Stimulated activated CD4-positive, alpha-beta T cell treated with anti-CD3 and anti-CD28 coated beads, Interleukin-1b, Interleukin-23, amount 100 ng/mL, for 24 hours (primary cell): ENCODE measurements at regions not wholly inside any gene's neighbourhood (a gene's known extent, or its start where the extent isn't known, plus 50 kb on each side); places are given as distances from the start of the nearest gene placed in this dataset.
"Not testable (repeated sequence)": the region's sequence is repeated elsewhere in the genome, so short reads cannot be mapped to it uniquely, and the experiment has no call there.

Source experiments
- DNase-seq, 4 experiments: peaks; one replicate each; pipeline ENCODE4 v3.0.0-alpha.2; 2020; ENCODE audit warnings: low read depth in 4 of 4, low spot score in 1 of 4

DNA sequence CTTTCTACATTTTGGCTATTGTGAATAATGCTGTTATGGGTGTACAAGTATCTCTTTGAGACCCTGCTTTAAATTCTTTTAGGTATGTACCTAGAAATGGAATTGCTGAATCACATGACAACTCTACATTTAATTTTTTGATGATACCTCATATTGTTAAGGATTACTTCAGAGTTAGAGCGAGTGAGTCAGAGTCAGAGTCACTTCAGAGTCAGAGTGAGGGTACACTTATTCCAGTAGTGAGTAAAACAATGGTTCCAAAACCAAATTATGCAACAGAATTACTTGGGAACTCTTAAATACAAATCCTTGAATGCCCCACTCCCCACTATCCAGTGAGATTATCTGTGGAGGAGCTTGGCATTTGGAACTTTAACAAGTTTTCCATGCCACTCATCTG, 50.3 kb upstream of the SNRK start:
- no peak for DNase-seq

DNA sequence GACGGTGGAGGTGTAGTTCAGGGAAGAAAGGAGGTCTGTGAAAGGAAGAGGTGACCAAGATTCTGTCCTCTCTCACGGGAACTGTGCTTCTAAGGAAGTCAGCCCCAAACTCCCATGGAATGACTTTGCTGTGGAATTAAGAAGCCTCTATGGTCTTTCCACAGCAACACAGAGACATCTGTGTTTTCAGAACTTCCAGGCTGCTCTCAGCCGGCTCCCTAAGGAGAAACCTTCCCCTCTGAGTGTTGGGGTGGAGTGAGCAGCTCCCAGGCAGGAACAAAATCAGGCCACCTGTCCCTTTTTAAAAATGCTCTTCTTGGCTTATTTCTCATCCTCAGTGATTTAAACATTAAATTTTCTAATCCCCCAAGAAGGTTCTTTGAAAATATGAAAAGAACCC, 53.3 kb upstream of the SNRK start:
- no peak for DNase-seq

DNA sequence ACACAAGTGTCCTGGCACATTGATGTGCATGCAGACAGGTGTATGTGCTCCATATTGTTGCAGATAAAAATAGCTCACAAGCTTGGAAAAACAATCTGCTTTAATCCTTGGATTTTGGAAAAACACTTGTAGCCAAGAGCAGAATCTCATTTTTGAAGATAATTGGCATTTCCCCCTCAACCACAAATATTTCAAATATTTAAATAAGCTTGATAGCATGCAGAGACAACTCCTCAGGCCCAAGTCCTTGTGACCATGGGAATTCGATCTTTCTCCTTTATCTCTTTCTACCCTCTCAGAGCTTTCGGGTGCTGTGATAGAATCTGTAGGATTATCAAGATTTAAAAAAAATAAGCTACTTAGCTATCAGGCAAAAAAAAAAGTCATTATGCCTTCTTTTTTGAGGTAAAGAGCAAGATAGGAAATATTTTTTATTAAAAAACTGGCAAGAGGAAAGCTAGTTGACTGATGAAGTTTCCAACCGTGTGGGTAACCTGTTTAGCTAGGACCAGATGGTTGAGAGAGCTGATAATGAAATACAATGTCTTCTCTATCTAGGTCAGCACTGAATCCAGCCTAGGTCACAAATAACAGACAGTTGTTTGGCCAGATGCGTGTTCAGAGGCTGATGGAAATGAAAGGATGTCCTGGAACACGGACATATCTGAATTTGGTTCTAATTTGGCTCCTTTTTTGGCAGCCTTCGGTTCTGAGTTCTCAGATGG, 54.9 kb upstream of the SNRK start:
- no peak for DNase-seq

DNA sequence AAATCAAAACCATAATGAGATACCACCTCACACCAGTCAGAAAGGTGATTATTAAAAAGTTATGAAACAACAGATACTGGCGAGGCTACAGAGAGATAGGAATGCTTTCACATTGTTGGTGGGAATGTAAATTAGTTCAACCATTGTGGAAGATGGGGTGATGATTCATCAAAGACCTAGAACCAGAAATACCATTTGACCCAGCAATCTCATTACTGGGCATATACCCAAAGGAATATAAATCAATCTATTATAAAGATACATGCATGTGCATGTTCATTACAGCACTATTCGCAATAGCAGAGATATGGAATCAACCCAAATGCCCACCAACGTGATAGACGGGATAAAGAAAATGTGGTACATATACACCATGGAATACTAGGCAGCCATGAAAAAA, 56.5 kb upstream of the SNRK start:
- DNase-seq, result not testable (repeated sequence)

DNA sequence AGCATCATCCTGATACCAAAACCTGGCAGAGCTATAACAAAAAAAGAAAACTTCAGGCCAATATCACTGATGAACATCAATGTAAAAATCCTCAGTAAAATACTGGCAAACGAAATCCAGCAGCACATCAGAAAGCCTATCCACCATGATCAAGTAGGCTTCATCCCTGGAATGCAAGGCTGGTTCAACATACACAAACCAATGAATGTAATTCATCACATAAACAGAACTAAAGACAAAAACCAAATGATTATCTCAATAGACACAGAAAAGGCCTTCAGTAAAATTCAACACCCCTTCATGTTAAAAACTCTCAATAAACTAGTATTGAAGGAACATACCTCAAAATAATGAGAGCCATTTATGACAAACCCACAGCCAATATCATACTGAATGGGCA, 58.7 kb upstream of the SNRK start:
- not testable (repeated sequence) for DNase-seq

DNA sequence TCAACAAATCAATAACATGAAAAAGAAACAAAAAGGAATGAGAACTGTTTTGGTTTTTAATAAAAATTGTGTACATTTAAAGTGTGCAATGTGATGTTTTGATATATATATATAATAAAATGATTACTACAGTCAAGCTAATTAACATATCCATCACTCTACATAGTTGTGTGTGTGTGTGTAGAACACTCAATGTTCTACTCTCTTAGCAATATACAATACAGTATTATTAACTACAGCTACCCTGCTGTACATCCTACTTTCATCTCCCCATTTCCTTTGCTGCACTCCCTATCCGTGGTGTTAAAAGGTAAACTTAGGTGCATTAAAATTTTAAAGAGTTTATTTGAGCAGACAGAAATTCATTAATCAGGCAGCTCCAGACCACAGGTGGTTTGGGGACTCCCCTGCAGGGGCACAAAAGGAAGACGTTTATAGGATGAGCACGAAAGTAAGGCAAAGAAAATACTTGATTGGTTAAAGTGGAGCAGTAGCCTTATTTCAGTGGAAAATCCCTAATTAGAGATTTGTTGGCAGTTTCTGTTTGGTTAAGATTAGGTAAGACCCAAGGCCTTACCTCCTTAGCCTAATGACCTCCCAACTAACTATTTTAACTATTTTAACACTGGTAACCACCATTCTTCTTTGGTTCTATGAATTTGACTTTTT, 61.8 kb upstream of the SNRK start:
- DNase-seq, result no peak

DNA sequence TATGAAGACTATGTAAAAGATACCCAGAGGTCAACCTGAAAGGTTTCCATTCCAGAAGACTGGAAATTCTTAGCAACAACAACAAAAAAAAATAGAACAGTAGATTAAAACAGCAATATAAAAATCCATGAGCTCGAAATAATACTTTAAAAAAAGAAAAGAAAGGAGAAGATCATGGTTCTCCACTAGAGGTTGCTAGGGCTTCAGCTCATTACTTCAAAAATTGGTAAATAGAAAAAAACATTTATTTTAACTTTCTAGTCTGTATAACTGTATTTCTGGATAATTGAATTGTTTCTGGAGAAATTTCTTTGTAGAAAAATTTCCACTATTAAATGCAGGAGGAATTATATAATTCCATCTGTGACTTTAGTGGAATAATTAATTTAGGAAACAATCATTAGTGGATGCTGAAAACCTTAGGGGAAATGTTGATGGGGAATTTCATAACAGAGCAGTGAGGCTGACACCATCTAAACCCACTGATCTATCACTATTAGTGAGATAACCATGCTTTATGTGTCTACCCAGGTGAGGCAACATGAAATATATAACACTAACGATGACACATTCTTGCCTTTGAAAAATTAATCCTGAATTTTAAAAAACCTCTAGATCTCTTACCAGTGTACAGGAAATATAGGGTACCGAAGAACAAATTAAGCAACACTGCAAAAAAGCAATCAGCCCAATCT, 62.5 kb upstream of the SNRK start:
- DNase-seq, result no peak

DNA sequence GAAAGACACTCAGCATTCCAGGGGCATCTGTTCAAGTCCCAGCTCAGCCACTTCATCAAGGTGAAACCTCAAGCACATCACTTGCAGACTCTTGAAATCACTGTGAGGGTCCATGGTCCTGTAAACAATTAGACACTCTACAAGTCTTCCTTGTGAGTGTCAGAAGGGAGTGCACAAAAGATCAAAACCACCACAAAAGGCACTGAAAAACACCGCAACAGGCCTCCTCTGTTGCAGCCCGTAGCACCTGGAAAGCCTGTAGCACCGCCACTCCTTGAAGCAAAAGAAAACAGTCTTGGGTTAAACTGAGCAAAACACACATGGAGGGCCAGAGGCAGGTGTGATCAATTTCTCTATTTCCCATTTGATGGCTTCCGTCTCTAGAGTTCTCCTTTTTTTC, 63.8 kb upstream of the SNRK start:
- DNase-seq, result no peak

DNA sequence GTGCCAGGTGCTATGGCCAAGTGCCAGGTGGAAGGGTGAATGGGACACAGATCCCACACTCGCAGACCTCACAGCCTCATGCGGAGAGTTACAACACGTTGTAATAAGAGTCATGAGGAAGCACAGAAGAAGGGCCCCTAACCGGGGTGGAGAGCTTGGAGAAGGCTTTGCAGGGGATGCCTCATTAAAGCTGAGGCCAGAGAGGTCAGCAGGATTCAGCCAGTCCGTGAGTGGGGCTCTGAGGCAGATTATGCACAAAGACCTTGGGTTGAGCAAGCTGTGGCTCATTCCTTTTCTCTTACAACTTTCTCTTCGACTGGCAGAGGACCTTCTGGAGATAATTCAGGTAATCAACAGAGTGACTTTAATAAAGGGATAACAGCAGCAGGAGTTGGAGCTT, 65.3 kb upstream of the SNRK start:
- DNase-seq, result no peak

DNA sequence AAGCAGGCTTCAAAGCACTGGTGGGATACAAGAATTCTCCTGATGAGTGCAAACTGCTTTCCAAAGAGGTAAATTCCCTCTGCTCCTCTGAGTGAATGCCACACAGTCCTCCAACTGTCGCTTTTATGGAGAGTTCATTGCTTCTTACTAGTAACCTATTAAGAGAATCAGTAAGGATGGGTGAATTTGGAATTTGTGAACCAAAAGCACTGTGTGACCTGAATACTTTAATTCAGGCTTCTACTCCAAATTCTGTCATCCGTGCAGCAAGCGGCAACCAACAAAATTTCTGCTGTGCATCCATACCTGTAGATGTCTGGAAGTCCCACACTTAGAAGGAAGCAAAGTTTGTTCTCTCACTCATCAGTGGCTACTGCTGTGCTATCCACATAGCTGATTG, 66.7 kb upstream of the SNRK start:
- no peak for DNase-seq

DNA sequence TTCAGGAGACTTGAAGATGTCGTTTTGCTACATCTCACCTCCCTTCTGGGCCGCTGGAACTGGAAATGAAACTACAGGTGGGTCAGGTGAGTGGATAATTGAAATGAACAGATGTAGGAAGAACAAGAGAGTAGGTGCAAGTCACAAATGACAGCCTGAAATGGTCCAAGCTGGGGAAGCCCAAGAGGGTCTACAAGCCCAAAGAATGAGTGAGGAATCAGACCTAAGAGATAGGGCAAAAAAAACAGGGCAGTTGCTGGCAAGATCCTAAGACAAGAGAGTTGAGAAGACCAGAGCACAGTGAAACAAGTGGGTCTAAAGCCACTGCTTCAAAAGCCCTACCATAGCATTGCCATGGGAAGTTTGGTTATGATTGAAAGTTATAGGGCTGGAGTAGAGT, 67.4 kb upstream of the SNRK start:
- no peak for DNase-seq

DNA sequence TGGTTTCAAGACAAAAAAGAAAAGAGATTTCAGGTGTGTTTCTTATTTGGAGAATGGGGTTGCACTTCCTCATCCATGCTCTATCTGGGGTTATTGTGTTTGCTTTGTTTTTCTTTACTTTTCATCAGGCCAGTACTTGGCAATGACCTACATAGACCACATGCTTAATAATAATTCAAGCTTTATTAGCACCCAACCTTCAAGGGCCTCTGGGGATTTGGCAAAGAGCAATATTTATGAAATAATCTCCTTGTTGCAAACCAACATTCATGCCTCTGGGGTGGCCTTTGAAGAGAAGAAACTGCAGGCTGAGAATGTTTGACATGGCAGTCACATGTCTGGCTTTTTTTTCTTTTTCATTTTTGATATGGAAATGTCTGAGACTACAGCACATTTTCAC, 68.2 kb upstream of the SNRK start:
- DNase-seq, result no peak

DNA sequence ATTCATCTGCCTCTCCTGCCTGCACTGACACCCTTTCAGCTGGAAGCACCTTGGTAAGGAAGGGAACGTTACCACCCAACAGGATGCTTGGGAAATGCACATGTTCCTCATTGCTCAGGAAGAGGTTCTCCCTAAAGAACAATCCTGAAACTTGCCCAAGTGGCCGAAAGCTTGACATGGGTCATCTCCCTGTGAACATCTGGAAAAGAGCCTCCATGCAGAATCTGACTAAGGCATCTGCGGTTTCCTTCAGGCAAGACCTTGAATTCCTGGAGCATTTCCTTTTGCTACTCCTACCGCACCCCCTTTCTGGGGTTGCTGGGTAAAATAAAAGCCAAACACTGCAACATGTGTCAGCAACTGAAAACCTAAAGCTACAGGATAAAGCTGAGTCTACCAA, 68.7 kb upstream of the SNRK start:
- no peak for DNase-seq

DNA sequence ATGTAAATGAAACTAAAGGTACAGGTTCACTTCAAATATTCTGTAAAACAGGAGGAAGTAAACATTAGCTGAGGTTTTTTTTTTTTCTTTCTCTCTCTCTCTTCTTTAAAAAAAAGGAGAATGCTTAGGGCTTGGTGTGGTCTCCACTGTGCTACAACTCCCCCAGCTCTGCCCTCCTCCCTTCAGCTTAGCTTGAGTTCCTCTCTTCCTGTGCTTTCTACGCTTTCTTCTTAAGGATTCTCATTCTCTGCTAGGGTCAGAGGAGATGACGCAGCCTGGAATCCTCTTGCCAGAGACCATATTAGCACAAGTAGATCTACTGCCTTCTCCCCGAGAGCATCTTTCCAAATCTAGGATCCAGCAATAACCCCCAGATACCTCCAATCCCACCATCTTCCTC, 69.1 kb upstream of the SNRK start:
- DNase-seq, result no peak

DNA sequence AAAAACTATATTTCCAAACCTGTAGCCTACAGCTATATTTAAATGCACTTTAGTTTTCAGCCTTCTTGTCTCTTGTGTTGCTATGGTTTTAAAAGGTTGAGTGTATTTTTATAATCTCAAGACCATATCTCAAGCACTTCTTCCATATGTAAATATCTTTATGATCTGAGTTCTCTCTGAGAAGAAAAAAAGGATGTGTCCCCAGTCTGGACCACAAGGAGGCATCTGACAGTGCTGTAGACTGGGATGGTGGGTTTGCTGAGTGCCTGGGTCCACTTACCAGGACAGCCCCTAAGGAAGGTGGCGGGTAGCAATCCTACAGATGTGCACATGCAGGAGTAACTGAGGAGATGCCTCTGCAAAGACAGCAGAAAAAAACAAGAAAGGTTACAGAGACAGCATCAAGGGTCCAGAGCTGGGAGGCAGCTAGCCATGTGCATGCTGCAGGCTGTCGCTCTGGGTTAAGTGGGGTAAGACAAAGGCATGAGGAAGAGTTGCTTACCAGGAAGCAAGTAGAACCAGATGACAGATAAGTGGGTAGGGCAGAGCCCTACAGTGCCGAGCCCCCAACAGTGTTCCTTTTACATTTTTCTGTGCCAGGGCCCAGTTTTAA, 70.6 kb upstream of the SNRK start:
- no peak for DNase-seq

DNA sequence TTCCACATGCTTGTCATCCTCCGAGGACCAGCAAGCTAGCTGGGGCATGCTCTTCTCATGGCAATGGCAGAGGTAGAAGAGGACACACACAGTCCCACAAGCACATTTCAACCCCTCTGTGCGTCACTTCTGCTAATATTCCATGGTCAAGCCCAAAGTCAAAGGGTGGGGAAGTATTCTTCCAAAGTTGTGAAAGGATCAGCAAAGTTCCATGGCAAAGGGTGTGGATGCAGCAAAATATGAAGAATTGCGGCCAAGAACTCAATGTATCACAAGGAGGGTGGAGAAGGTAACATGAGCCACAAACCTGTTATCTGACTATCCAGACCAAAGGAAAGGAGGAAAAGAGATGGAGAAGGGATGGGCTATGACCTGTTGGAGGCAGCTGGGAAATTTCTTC, 71.2 kb upstream of the SNRK start:
- DNase-seq, result no peak

DNA sequence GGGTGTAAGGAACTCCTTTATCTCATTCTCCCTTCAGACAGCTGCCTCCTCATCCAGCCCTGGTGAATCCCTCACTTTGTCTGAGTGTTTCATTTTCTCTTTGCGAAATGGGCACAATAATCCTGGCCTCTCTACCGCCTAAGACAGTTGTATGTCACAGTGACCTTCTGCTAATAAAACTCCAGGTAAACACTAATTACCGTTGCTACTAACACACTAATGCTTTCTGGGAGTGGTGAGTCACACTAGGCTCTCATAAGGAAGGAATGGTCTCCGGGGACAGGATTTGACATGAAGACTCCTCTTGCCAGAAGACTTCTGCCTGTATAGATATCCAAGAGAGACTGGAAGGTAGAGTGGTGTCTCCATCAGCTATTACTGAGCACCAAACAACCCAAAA, 71.7 kb upstream of the SNRK start:
- DNase-seq, result no peak

DNA sequence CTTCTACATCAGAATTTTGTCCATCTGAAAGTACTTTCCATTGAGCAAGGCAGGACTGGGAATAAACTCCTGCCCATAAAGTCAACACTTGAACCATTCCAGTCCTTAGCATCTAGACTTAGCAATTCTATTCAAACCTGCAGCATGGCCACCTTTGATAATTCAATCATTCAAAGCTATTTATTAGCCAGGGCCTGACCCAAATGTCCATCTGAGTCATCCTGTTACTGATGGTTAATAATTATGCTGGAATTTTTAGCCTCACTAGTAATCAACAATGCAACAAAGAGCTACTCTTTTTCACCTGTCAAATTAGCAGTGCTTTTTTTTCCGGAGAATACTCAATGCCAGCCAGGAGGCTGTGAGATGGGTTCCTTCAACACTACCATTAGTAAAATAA, 72.7 kb upstream of the SNRK start:
- DNase-seq, result no peak

DNA sequence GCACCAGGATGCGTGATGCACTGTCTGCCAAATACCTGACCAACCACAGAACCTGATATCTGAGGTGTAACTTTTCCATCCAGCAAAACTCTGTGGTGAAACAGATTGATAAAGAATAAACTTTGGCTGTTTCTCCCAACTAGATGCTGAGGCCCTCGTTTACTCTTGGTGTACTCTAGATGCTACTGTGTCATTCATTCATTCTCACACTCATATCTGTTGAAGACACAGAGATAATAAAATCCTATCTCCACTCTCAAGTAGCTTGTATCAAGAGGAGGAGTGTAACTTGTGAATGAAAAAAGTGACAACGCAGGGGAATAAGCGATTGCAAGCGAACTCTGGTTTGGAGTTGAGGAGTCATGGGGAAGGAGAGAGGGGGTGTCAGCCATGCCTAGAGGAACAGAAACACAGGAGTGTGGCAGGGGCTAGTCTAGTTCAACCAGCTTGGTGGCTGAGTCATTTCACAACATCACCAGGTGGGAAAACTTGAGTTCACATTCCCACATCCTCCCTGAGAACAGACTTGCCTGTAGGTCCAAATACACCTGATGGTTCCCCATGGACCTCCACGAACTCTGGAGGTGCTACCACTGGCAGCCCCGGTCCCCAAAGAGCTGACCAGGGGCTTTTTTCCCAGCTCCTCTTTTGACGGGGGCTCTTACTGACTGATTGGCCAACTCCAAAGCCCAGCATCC, 73.3 kb upstream of the SNRK start:
- DNase-seq, result no peak

DNA sequence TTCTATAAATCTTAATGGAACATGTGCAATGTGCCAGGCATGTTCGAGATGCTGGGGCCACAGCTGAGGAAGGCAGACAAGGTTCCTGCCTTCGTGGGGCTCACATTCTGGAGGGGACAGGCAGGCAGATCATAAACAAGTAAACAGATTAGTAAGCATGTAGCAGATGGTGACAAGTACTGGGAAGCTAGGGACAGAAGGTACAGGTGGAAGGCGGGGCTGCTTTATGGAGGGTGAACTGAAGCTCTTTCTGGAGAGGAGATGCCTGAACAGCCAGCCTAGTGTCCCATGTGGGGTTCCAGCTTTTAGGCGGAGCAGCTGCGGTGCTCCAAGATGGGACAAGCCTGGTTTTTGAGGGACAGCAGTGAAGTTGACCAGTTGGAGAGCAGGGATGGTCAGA, 74.7 kb upstream of the SNRK start:
- no peak for DNase-seq
